Tibial artery (tissue), 4 donors: ENCODE measurements at regions not wholly inside any gene's neighbourhood (a gene's known extent, or its start where the extent isn't known, plus 50 kb on each side); places are given as distances from the start of the nearest gene placed in this dataset.

Source experiments
- DNase-seq, 2 donors: peaks; one replicate each; pipeline ENCODE4 v3.0.0-alpha.2; 2019
- H3K27ac ChIP-seq, 2 donors: fragments of 200-600 bp; sonication (generic) in 1 of 2; 1 replicate in 1 of 2; 2 replicates in 1 of 2; pipeline ENCODE4 v1.5.1; 2018 to 2019; ENCODE audit warnings: mild to moderate bottlenecking in 1 of 2
- H3K27me3 ChIP-seq, 2 donors: fragments of 200-600 bp; sonication (generic) in 1 of 2; one replicate each; pipeline versions ENCODE4 v1.5.1 to v1.6.0; 2016 to 2019
- H3K36me3 ChIP-seq, 3 donors: fragments of 200-600 bp; sonication (generic) in 2 of 3; one replicate each; pipeline ENCODE4 v1.5.1; 2016 to 2019; ENCODE audit warnings: mild to moderate bottlenecking in 2 of 3
- H3K4me1 ChIP-seq, 4 donors: fragments of 200-600 bp; sonication (generic) in 2 of 4; 1 replicate in 3 of 4; 2 replicates in 1 of 4; pipeline ENCODE4 v1.5.1; 2016 to 2019
- H3K4me3 ChIP-seq, 2 donors: fragments of 200-600 bp; sonication (generic) in 1 of 2; 1 replicate in 1 of 2; 2 replicates in 1 of 2; pipeline ENCODE4 v1.5.1; 2018 to 2019; ENCODE audit warnings: mild to moderate bottlenecking in 2 of 2
- H3K9me3 ChIP-seq, 3 donors: fragments of 200-600 bp; sonication (generic) in 1 of 3; one replicate each; pipeline ENCODE4 v1.5.1; 2016 to 2019
- CTCF ChIP-seq, 2 experiments: fragments of 200-600 bp in 1 of 2; fragments of 450-650 bp in 1 of 2; IDR thresholded peaks; one replicate each; pipeline ENCODE4 v1.5.1; 2017 to 2019; ENCODE audit warnings: antibody characterized with exemption in 2 of 2, mild to moderate bottlenecking in 1 of 2, moderate library complexity in 1 of 2
- intact Hi-C: fragments of 100-400 bp; cut with DNase I; formaldehyde crosslinking; loops from one replicate; pipeline ENCODE4 v1.15.0; 2023; ENCODE audit warnings: low total_unique reads

GRCh38 chr14:45715946-45716345 is 462.9 kb upstream of the MIS18BP1 start:
- H3K27me3 ChIP-seq = no peaks in the 10 kb centered on the region
- H3K9me3 ChIP-seq = no peaks in the 10 kb centered on the region
- no peak for DNase-seq
- intact Hi-C loops = no loop called here
- H3K36me3 ChIP-seq = no peaks in the 10 kb centered on the region
- no peak overlapping the region for H3K27ac ChIP-seq
- no peak overlapping the region for H3K4me3 ChIP-seq
- no peaks in the 10 kb centered on the region for H3K4me1 ChIP-seq
- TF ChIP-seq CTCF (IDR thresholded peaks at IDR 0.05) = no peak

- Histone ChIP-seq H3K4me3 (no peak overlapping the region), H3K36me3 (no peaks in the 10 kb centered on the region), H3K9me3 (no peaks in the 10 kb centered on the region), H3K27ac (no peak overlapping the region), H3K4me1 (no peaks in the 10 kb centered on the region), H3K27me3 (no peaks in the 10 kb centered on the region)
- intact Hi-C loops = no loop called here
- no peak for DNase-seq
- TF ChIP-seq CTCF (IDR thresholded peaks at IDR 0.05) = no peak
Measured at GRCh38 chr14:45709541-45709940, 456.5 kb upstream of the MIS18BP1 start.

GRCh38 chr14:45705940-45706534 is 453.0 kb upstream of the MIS18BP1 start:
- no peak for DNase-seq
- intact Hi-C loops = no loop called here
- Histone ChIP-seq H3K4me3 (no peak overlapping the region), H3K27ac (no peak overlapping the region), H3K4me1 (no peaks in the 10 kb centered on the region), H3K9me3 (no peaks in the 10 kb centered on the region), H3K27me3 (no peaks in the 10 kb centered on the region), H3K36me3 (no peaks in the 10 kb centered on the region)
- TF ChIP-seq CTCF (IDR thresholded peaks at IDR 0.05) = no peak

GRCh38 chr14:45699471-45699870 is 446.5 kb upstream of the MIS18BP1 start:
- Histone ChIP-seq H3K9me3 (no peaks in the 10 kb centered on the region), H3K36me3 (no peaks in the 10 kb centered on the region), H3K4me3 (no peak overlapping the region), H3K27me3 (no peaks in the 10 kb centered on the region), H3K4me1 (no peaks in the 10 kb centered on the region), H3K27ac (no peak overlapping the region)
- intact Hi-C loops = no loop called here
- DNase-seq = no peak
- TF ChIP-seq CTCF (IDR thresholded peaks at IDR 0.05) = no peak

- no peak overlapping the region for H3K4me3 ChIP-seq
- no peaks in the 10 kb centered on the region for H3K27me3 ChIP-seq
- no peak for TF ChIP-seq CTCF (IDR thresholded peaks at IDR 0.05)
- no peaks in the 10 kb centered on the region for H3K4me1 ChIP-seq
- no peaks in the 10 kb centered on the region for H3K36me3 ChIP-seq
- H3K27ac ChIP-seq = no peak overlapping the region
- DNase-seq = no peak
- H3K9me3 ChIP-seq = no peaks in the 10 kb centered on the region
- intact Hi-C loops = no loop called here
Measured at GRCh38 chr14:45698462-45699134, 445.6 kb upstream of the MIS18BP1 start.
